ENCODE measurements at regions not wholly inside any gene's neighbourhood (a gene's known extent, or its start where the extent isn't known, plus 50 kb on each side); places are given as distances from the start of the nearest gene placed in this dataset.

- TF ChIP-seq EP300 (IDR thresholded peaks at IDR 0.05; ENCODE audit: borderline replicate concordance) (no peak), EGR1 (IDR thresholded peaks at IDR 0.05) (no peak), CEBPB (IDR thresholded peaks at IDR 0.05) (no peak)
- TF ChIP-seq, protein P1, sequence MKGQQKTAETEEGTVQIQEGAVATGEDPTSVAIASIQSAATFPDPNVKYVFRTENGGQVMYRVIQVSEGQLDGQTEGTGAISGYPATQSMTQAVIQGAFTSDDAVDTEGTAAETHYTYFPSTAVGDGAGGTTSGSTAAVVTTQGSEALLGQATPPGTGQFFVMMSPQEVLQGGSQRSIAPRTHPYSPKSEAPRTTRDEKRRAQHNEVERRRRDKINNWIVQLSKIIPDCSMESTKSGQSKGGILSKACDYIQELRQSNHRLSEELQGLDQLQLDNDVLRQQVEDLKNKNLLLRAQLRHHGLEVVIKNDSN (IDR thresholded peaks at IDR 0.05): no peak
Measured at GRCh38 chr12:105659355-105660075, 329.0 kb downstream of the C12orf75 start.
